ENCODE measurements at regions not wholly inside any gene's neighbourhood (a gene's known extent, or its start where the extent isn't known, plus 50 kb on each side); places are given as distances from the start of the nearest gene placed in this dataset.

DNA sequence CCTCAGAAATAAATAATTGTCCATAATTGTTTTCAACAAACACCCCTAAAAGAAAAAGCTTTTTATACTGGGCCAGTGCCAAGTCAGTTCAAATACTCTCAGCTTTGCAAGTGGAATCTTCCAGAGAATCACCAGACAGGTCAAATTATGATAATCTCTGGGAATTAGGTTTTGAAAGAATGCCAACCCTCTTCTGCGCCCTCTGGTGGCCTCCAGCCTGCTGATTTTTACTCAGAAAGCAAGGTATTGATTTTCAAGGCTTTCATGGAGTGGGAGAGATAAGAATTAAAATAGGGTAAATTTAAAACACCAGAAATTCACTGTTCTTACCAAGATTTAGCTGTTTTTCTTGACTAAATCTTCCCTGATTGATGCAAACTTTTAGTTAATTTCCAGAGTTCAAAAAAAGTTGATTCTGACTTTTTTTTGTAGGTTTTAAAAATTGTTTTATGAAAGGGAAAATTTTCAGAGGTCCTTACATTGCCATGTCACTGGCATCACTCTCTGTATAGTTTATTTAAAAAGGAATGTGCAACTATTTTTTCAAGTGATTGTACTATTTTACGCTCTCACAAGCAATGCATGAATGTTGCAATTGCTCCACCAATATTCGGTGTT, 282.9 kb upstream of the TNP1 start:
- TF ChIP-seq ARNT (IDR thresholded peaks at IDR 0.05): no peak
- TF ChIP-seq SP1 (IDR thresholded peaks at IDR 0.05): no peak
- TF ChIP-seq ZNF384 (IDR thresholded peaks at IDR 0.05): no peak

Data from HEK293T (cell line).